IPS DF 6.9 (cell line): ENCODE measurements at regions not wholly inside any gene's neighbourhood (a gene's known extent, or its start where the extent isn't known, plus 50 kb on each side); places are given as distances from the start of the nearest gene placed in this dataset.
"Not testable (repeated sequence)": the region's sequence is repeated elsewhere in the genome, so short reads cannot be mapped to it uniquely, and the experiment has no call there.

ENCODE experiments used
- DNase-seq: peaks from one replicate; pipeline ENCODE4 v3.0.0-alpha.2; 2013; ENCODE audit warnings: low read depth, low spot score
- H3K27ac ChIP-seq: one replicate; pipeline ENCODE4 v1.5.1; 2013; ENCODE audit warnings: low read length, control low read depth
- H3K27me3 ChIP-seq: 2 replicates; pipeline ENCODE4 v1.6.1; 2013; ENCODE audit warnings: mild to moderate bottlenecking, low read length; ENCODE audit not compliant: control insufficient read depth, insufficient read depth
- H3K36me3 ChIP-seq: 2 replicates; pipeline ENCODE4 v1.6.1; 2013; ENCODE audit warnings: low read length; ENCODE audit not compliant: control insufficient read depth, insufficient read depth
- H3K4me1 ChIP-seq: 2 replicates; pipeline ENCODE4 v1.6.1; 2013; ENCODE audit warnings: low read length; ENCODE audit not compliant: control insufficient read depth, insufficient read depth
- H3K4me3 ChIP-seq: 2 replicates; pipeline ENCODE4 v1.5.1; 2013; ENCODE audit warnings: mild to moderate bottlenecking, low read length
- H3K9me3 ChIP-seq: 2 replicates; pipeline ENCODE4 v1.6.1; 2013; ENCODE audit warnings: low read length, inconsistent platforms; ENCODE audit not compliant: control insufficient read depth, insufficient read depth
- WGBS: extraction: QIAGEN DNeasy Blood & Tissue Kit; methylation state at CpG from one replicate; pipeline ENCODE4 v1.1.7; 2013; ENCODE audit warnings: mixed read lengths, missing lambda C conversion rate; ENCODE audit not compliant: insufficient read length, insufficient coverage; 5-methylcytosine and 5-hydroxymethylcytosine counted together

GRCh38 chr14:40009771-40010170 lies 577.5 kb upstream of the FBXO33 start:
- Histone ChIP-seq H3K9me3 (no peaks in the 10 kb centered on the region), H3K4me3 (no peak overlapping the region), H3K27me3 (no peaks in the 10 kb centered on the region), H3K36me3 (no peaks in the 10 kb centered on the region), H3K4me1 (no peaks in the 10 kb centered on the region), H3K27ac (no peak overlapping the region)
- no CpG with 5 or more reads among the region's 4 CpGs for WGBS
- no peak for DNase-seq

GRCh38 chr14:40008345-40008744 lies 576.1 kb upstream of the FBXO33 start:
- not testable (repeated sequence) for H3K36me3 ChIP-seq, H3K9me3 ChIP-seq, DNase-seq, H3K27me3 ChIP-seq, H3K4me1 ChIP-seq, H3K4me3 ChIP-seq, H3K27ac ChIP-seq
- WGBS, result no CpG with 5 or more reads among the region's 2 CpGs

DNA sequence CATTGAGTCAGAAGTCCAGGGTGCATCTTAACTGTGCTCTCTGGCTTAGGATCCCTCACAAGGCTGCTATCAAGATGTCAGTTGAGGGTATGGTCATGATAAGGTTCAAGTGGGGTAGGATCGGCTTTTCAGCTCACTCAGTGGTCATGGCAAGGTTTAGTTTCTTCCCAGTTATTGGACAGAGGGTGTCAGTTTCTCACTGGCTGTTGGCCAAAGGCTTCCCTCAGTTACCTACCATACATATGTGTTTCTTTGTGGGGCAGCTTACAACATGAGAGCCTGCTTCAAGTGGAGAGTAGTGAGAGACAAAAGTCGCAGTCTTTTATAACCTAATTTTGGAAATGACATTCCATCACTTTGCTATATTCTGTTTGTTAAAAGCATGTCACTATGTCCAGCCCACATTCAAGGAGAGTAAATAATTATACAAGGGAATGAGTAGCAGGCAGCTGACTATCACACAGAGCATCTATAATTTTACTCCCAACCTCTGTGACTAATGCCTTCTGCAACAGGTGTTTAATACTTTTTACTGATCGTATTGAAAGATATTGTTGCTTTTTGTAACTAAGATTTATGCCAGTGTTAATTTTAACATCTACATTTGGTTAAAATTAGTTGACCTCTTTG lies 572.8 kb upstream of the FBXO33 start:
- no peak overlapping the region for H3K4me3 ChIP-seq
- WGBS, result no CpG with 5 or more reads among the region's 3 CpGs
- no peak for DNase-seq
- H3K27ac ChIP-seq, result no peak overlapping the region
- H3K27me3 ChIP-seq, result no peaks in the 10 kb centered on the region
- H3K36me3 ChIP-seq, result no peaks in the 10 kb centered on the region
- H3K4me1 ChIP-seq, result no peaks in the 10 kb centered on the region
- no peaks in the 10 kb centered on the region for H3K9me3 ChIP-seq

DNA sequence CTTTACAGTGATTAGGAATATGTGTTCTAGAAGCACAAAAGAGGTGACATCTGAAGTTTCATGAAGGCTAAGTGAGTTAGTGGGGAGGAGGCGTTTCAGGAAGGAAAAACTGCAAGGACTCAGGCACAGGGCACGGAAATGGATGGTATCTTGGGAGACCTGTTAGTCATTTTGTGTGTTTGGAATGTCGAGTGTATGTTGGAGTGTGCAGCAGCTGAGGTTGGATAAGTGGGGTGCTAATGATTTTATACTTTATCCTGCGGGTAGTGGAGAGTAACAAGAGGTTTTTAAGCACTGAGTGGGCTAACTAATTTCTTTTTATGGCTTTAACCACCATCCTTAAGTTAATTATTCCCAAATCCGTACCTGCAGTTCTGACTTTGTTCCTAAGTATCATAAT lies 571.5 kb upstream of the FBXO33 start:
- Histone ChIP-seq H3K36me3 (no peaks in the 10 kb centered on the region), H3K27ac (no peak overlapping the region), H3K4me3 (no peak overlapping the region), H3K4me1 (no peaks in the 10 kb centered on the region), H3K27me3 (no peaks in the 10 kb centered on the region), H3K9me3 (no peaks in the 10 kb centered on the region)
- 100% methylated on average over 1 of the region's 5 CpGs for WGBS
- DNase-seq, result no peak

- no peaks in the 10 kb centered on the region for H3K27me3 ChIP-seq
- no peaks in the 10 kb centered on the region for H3K4me1 ChIP-seq
- H3K27ac ChIP-seq, result no peak overlapping the region
- H3K9me3 ChIP-seq, result no peaks in the 10 kb centered on the region
- no peak overlapping the region for H3K4me3 ChIP-seq
- no peaks in the 10 kb centered on the region for H3K36me3 ChIP-seq
- DNase-seq, result no peak
- WGBS, result no CpG with 5 or more reads among the region's 6 CpGs
Measured at GRCh38 chr14:39998854-39999253, 566.6 kb upstream of the FBXO33 start.

DNA sequence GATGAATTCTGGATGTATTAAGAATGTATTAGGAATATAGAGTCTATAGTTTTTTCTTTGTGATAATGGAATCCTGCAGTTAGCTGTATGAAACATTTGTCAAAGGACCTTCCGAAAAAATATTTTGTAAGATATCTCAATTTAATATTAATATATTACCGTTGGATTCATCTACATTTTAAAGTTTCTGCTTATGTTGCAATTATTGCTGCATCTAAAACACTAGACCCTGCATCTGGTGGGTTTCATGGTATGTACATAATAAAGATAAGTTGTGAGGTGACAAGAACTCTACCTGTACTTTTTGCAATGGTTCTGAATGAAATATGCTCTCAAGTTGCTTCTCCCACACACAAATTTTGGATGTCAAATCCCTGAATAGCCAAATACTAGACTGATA lies 565.9 kb upstream of the FBXO33 start:
- H3K4me3 ChIP-seq, result no peak overlapping the region
- H3K4me1 ChIP-seq, result no peaks in the 10 kb centered on the region
- no peak for DNase-seq
- no CpG with 5 or more reads among the region's 2 CpGs for WGBS
- H3K27me3 ChIP-seq, result no peaks in the 10 kb centered on the region
- no peaks in the 10 kb centered on the region for H3K9me3 ChIP-seq
- H3K36me3 ChIP-seq, result no peaks in the 10 kb centered on the region
- no peak overlapping the region for H3K27ac ChIP-seq

GRCh38 chr14:39991041-39991440 lies 558.8 kb upstream of the FBXO33 start:
- WGBS, result no CpG with 5 or more reads among the region's 2 CpGs
- DNase-seq, result no peak

DNA sequence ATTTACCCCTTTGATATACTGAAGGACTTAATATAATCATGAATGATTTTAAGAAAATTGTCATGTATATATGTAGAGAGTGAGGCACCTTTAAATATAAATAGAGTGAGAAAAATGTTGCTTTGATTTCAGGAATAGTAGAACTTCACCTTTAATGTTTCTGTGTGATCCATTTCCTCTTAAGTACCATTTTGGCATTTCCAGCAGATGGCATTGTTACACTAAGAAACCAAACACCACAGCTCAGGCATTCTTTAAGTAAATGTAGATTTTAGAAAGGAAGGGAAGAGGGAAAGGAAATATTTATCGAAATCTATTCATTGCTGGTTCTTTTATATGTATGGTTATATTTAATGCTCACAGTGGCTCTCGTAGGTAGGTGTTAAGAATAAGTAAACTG lies 556.7 kb upstream of the FBXO33 start:
- WGBS, result 100% methylated on average over 1 of the region's 2 CpGs
- DNase-seq, result peak; percentile 20
- no peak overlapping the region for H3K4me3 ChIP-seq

More at GRCh38 chr14:39991041-39991440, 558.8 kb upstream of the FBXO33 start:
- no peak overlapping the region for H3K27ac ChIP-seq
- H3K36me3 ChIP-seq, result no peaks in the 10 kb centered on the region
- no peak overlapping the region for H3K4me3 ChIP-seq
- H3K4me1 ChIP-seq, result no peaks in the 10 kb centered on the region
- no peaks in the 10 kb centered on the region for H3K27me3 ChIP-seq
- no peaks in the 10 kb centered on the region for H3K9me3 ChIP-seq

GRCh38 chr14:39984323-39984722 lies 552.1 kb upstream of the FBXO33 start:
- no peak for DNase-seq
- Histone ChIP-seq H3K4me3 (no peak overlapping the region), H3K4me1 (no peaks in the 10 kb centered on the region), H3K9me3 (no peaks in the 10 kb centered on the region), H3K36me3 (no peaks in the 10 kb centered on the region), H3K27me3 (no peaks in the 10 kb centered on the region), H3K27ac (no peak overlapping the region)
- WGBS, result no CpG with 5 or more reads among the region's 2 CpGs

More for the DNA sequence above, 556.7 kb upstream of the FBXO33 start:
- Histone ChIP-seq H3K27me3 (no peaks in the 10 kb centered on the region), H3K27ac (no peak overlapping the region), H3K36me3 (no peaks in the 10 kb centered on the region), H3K9me3 (no peaks in the 10 kb centered on the region), H3K4me1 (no peaks in the 10 kb centered on the region)

GRCh38 chr14:39977198-39977597 lies 545.0 kb upstream of the FBXO33 start:
- Histone ChIP-seq H3K4me1 (no peaks in the 10 kb centered on the region), H3K36me3 (no peaks in the 10 kb centered on the region), H3K9me3 (no peaks in the 10 kb centered on the region), H3K27me3 (no peaks in the 10 kb centered on the region), H3K27ac (no peak overlapping the region), H3K4me3 (no peak overlapping the region)
- no peak for DNase-seq
- no CpG with 5 or more reads among the region's 3 CpGs for WGBS

DNA sequence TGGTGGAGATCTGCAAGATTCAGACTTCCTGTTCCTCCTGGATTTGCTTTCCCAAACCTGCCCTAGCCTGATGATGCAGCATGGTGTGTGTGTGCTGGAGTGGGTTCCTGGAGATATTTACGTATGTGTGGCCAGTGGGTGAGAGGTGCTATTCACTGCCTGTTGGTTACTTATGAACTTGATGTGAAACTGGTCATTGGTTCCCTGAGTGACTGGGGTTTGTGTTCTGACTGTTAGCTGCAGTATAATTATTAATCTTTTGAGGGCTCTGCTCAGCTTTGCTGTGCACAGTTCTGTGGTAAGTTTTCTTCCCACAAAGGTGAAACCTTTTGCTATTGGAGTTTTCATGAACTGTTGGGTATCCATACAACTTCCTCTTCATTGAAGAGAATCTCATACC lies 541.8 kb upstream of the FBXO33 start:
- DNase-seq, result no peak
- Histone ChIP-seq H3K4me1 (no peaks in the 10 kb centered on the region), H3K9me3 (no peaks in the 10 kb centered on the region), H3K27me3 (no peaks in the 10 kb centered on the region), H3K36me3 (no peaks in the 10 kb centered on the region), H3K4me3 (no peak overlapping the region), H3K27ac (no peak overlapping the region)
- no CpG with 5 or more reads among the region's 1 CpG for WGBS
